Amygdala (tissue), 56 donors: ENCODE measurements at regions not wholly inside any gene's neighbourhood (a gene's known extent, or its start where the extent isn't known, plus 50 kb on each side); places are given as distances from the start of the nearest gene placed in this dataset.
"Not testable (repeated sequence)": the region's sequence is repeated elsewhere in the genome, so short reads cannot be mapped to it uniquely, and the experiment has no call there.

Experiments
- DNase-seq, 56 donors: peaks; one replicate each; lab custom pipeline; 2025; lab: John Stamatoyannopoulos, UW

- DNase-seq = no peak
These were observed 128.6 kb upstream of the FGF3 start for GRCh38 chr11:69947793-69948255.

- DNase-seq = no peak
These were observed 129.3 kb upstream of the FGF3 start for GRCh38 chr11:69948256-69949141.

GRCh38 chr11:69949327-69949726 is 128.8 kb upstream of the ANO1 start:
- DNase-seq = no peak

GRCh38 chr11:69950120-69950519 is 128.0 kb upstream of the ANO1 start:
- no peak for DNase-seq

- DNase-seq = no peak
These were observed 127.5 kb upstream of the ANO1 start for GRCh38 chr11:69950621-69951020.

GRCh38 chr11:69951821-69952220 is 126.3 kb upstream of the ANO1 start:
- no peak for DNase-seq

GRCh38 chr11:69952229-69952975 is 125.7 kb upstream of the ANO1 start:
- not testable (repeated sequence) for DNase-seq

- no peak for DNase-seq
These were observed 124.8 kb upstream of the ANO1 start for GRCh38 chr11:69953356-69953755.

- DNase-seq = no peak
These were observed 123.4 kb upstream of the ANO1 start for GRCh38 chr11:69954756-69955155.

- no peak for DNase-seq
These were observed 121.4 kb upstream of the ANO1 start for GRCh38 chr11:69956669-69957190.

- DNase-seq = no peak
These were observed 120.3 kb upstream of the ANO1 start for GRCh38 chr11:69957849-69958248.

GRCh38 chr11:69958308-69958707 is 119.8 kb upstream of the ANO1 start:
- no peak for DNase-seq

GRCh38 chr11:69959461-69959860 is 118.7 kb upstream of the ANO1 start:
- no peak for DNase-seq

- no peak for DNase-seq
These were observed 116.4 kb upstream of the ANO1 start for GRCh38 chr11:69961738-69962137.

- DNase-seq = no peak
These were observed 116.0 kb upstream of the ANO1 start for GRCh38 chr11:69962152-69962551.

- no peak for DNase-seq
These were observed 114.4 kb upstream of the ANO1 start for GRCh38 chr11:69963533-69964246.

- no peak for DNase-seq
These were observed 113.9 kb upstream of the ANO1 start for GRCh38 chr11:69964247-69964643.

- no peak for DNase-seq
These were observed 112.1 kb upstream of the ANO1 start for GRCh38 chr11:69965821-69966582.

GRCh38 chr11:69966583-69966835 is 111.6 kb upstream of the ANO1 start:
- DNase-seq = no peak

- no peak for DNase-seq
These were observed 111.1 kb upstream of the ANO1 start for GRCh38 chr11:69966910-69967483.
